Astrocyte (in vitro differentiated cells and primary cell): ENCODE measurements at regions not wholly inside any gene's neighbourhood (a gene's known extent, or its start where the extent isn't known, plus 50 kb on each side); places are given as distances from the start of the nearest gene placed in this dataset.

Experiments used
- EZH2 ChIP-seq: IDR thresholded peaks from 2 replicates; pipeline ENCODE4 v1.6.1; 2012; ENCODE audit warnings: mild to moderate bottlenecking, low read length, inconsistent platforms; ENCODE audit not compliant: insufficient read depth
- TF ChIP-seq, protein P1 (sequence below): IDR thresholded peaks from 2 replicates; pipeline ENCODE4 v1.5.1; 2011; ENCODE audit warnings: low read depth, mild to moderate bottlenecking, inconsistent platforms, low read length, moderate library complexity; ENCODE audit not compliant: insufficient read depth

- TF ChIP-seq, protein P1, sequence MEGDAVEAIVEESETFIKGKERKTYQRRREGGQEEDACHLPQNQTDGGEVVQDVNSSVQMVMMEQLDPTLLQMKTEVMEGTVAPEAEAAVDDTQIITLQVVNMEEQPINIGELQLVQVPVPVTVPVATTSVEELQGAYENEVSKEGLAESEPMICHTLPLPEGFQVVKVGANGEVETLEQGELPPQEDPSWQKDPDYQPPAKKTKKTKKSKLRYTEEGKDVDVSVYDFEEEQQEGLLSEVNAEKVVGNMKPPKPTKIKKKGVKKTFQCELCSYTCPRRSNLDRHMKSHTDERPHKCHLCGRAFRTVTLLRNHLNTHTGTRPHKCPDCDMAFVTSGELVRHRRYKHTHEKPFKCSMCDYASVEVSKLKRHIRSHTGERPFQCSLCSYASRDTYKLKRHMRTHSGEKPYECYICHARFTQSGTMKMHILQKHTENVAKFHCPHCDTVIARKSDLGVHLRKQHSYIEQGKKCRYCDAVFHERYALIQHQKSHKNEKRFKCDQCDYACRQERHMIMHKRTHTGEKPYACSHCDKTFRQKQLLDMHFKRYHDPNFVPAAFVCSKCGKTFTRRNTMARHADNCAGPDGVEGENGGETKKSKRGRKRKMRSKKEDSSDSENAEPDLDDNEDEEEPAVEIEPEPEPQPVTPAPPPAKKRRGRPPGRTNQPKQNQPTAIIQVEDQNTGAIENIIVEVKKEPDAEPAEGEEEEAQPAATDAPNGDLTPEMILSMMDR, result no peak
- TF ChIP-seq EZH2, result no peak
Observed at GRCh38 chr2:104102615-104103014, 751.3 kb upstream of the POU3F3 start.
